OCI-M2 (cell line): ENCODE measurements at regions not wholly inside any gene's neighbourhood (a gene's known extent, or its start where the extent isn't known, plus 50 kb on each side); places are given as distances from the start of the nearest gene placed in this dataset.

Experiments
- DNase-seq: peaks from one replicate; lab custom pipeline; 2025; ENCODE audit not compliant: unreplicated experiment; lab: John Stamatoyannopoulos, UW

- DNase-seq: peak; percentile 5
Measured at GRCh38 chr14:86654558-86655184, 1124.7 kb downstream of the FLRT2 start.

DNA sequence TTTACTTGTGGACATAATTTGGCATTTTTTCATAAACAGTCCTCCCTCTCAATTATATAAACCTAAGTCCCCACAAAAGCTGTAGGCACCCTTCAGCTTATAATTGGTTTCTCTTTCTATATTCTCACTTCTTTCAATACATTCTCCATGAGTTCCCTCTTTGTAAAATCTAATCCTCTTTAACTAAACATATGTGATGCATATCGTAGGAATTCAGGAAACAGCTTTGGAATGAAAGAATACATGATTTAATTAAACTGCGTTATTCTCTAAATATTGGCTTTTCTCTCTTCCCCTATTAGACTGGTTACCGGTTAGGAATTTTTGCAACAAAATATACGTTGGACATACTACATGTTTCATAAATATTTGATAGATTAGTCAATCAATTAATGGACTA lies 1122.6 kb downstream of the FLRT2 start:
- DNase-seq: no peak

DNA sequence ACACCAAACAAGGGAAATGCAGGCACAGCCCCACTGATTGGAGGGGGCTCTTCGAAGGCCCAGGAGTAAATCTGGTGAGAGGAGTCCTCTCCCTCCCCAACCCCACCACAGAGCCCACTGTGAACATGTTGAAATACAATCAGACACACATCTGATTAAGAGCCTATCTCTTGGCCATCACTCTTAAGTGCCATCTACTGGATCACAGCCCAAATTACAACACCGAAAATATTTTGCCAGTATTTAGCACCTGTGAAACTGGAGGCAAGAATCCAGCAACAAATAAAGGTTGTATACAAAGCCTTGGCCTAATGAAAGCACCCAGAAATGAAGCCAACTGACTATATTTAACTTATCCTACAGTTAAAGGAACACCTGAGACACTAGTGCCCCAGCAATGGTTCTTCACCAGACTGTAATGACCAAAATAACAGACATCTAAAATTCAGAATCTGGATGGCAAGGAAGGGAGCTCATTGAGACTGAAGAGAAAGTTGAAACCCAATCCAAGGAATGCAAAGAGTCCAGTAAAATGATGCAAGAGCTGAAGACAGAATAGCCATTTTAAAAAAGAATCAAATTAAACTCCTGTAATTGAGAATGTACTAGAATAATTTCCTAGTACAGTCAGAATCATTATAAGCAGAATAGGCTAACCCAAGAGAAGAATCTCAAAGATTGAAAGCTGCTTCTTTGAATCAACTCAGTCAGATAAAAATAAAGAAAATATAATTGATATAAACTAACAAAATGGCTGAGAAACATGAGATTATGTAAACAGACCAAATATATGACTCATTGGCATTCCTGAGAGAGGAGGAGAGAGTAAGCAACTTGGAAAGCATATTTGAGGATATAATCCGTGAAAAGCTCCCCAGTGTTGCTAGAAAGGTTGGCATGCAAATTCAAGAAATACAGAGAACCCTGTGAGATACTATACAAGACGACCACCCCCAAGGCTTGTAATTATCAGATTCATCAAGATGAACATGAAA lies 1117.0 kb downstream of the FLRT2 start:
- no peak for DNase-seq

GRCh38 chr14:86646125-86646524 lies 1116.2 kb downstream of the FLRT2 start:
- DNase-seq: no peak

GRCh38 chr14:86641310-86641709 lies 1111.4 kb downstream of the FLRT2 start:
- no peak for DNase-seq

GRCh38 chr14:86640288-86640687 lies 1110.3 kb downstream of the FLRT2 start:
- no peak for DNase-seq

DNA sequence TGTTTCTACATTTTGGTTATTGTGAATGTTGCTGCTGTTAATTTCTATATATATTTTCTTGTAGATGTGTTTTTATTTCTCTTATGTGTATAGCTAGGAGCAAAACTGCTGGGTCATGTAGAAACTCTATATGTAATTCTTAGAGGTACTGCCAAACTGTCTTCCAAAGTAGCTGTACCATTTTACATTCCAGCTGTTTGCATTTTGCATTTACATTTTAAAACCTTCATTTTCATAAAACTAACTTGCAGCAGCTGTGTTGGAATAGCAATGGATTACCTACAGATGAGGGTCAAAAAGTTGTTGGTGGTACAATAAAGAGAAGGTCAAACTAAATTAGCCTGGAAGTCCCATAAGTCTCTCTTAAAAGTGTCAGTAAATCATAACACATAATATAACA lies 1109.7 kb downstream of the FLRT2 start:
- no peak for DNase-seq

DNA sequence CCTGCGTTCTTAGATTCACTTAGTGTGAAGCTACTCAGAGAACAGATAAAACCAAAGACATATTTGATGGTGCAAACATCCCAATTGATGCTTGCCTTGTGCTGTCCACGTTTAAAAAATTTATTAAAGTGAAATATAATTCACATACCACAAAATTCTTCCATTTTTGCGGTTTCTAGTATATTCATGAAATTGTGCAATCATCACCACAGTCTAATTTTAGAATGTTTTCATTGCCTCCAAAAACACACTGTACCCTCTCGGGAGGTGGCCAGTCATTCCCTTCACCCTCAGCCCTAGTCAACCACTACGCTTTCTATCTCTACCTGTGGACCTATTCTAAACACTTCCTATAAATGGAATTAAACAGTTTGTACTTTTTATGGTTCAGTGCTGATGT lies 1109.2 kb downstream of the FLRT2 start:
- no peak for DNase-seq

DNA sequence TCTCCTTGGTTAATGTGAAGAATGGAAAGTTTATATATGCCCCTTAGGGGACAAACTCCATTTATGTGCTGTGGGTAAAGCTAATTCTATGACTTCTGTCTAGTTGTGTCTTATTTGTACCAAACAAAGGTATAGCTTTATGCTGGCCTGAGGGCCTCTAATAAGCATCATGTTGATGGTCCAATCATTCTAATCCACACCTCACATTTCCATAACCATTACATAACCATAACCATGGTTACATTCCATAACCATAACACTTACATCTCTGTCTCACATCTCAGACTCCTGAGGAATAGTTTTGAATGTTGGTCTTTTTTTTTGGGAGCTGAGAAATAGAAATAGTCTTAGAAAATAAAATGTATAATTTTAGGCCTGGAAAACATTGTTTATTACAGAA lies 1097.1 kb downstream of the FLRT2 start:
- DNase-seq: no peak

GRCh38 chr14:86626530-86626929 lies 1096.6 kb downstream of the FLRT2 start:
- DNase-seq: no peak

DNA sequence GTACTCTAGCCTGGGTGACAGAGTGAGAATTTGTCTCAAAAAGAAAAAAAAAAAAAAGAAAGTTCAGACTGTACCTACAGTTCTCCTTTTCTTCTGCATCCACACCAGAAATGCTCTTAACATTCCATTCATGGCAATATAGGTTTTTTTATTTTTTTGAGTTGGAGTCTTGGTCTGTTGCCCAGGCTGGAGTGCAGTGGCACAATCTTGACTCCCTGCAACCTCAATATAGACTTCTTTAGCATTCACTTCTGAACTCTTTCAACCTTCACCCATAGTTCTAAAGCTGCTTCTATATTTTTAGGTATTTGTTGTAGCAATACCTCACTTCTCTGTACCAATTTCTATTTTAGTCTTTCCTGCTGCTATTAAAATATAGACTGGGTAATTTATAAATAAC lies 1095.7 kb downstream of the FLRT2 start:
- no peak for DNase-seq

- DNase-seq: no peak
Measured at GRCh38 chr14:86619726-86620125, 1089.8 kb downstream of the FLRT2 start.

- no peak for DNase-seq
Measured at GRCh38 chr14:86613786-86614185, 1083.8 kb downstream of the FLRT2 start.

DNA sequence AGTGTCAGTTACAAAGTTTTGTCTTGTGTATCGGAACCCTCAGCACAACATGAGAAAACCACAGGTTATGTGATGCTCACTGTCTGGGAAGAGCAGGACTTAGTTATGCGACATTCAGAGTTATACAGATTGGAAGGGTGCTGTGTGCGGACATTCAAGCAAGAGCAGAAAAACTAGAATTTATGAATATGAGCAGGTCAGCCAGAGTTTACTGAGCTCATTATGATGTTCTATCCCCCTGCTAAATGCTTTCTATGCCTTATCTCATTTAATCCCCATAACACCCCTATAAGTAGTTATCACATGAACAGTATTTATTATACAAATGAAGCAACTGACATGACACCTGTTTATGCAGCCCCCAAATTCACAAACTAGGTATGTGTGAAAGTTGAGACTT lies 1083.2 kb downstream of the FLRT2 start:
- DNase-seq: no peak

GRCh38 chr14:86604561-86604960 lies 1074.6 kb downstream of the FLRT2 start:
- DNase-seq: peak; percentile 12

DNA sequence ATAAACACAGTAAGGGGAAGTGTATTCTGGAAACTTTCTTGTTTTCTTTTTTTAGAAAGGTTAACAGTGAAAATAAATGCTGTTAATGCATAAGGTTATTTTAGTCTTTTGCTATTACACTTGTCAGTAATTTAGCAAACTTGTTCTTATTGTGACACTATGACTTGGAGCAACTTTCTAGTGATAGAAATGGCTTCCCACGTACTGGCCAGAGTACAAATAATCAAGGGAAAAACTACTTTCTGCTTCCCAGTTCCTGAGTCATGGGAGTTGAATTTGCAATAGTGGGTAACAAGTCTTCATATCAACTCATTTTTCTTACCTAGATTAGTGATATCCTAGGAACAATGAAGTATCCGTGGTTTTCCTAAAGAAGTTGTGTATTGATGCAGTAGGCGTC lies 1072.3 kb downstream of the FLRT2 start:
- DNase-seq: no peak

GRCh38 chr14:86601813-86602212 lies 1071.9 kb downstream of the FLRT2 start:
- no peak for DNase-seq

- DNase-seq: no peak
Measured at GRCh38 chr14:86597279-86597678, 1067.3 kb downstream of the FLRT2 start.

- DNase-seq: no peak
Measured at GRCh38 chr14:86596024-86596423, 1066.1 kb downstream of the FLRT2 start.

DNA sequence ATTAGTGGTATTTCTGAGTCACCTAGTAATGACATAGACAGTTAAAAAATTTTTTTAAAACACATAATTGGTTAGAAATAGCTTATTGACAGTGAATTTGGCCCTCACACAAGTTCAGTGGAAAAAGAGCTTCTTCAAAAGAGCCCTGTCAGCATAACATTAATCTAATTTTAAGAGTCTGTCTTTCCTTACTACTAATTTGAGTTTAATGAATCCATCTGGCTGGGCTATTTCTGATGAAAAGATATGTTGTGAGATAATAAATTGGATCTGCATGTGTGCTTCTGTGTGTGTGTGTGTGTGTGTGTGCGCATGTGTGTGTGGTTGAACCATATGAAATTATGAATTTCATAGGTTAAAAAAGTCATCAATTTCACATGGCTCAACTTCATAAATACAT lies 1045.2 kb downstream of the FLRT2 start:
- no peak for DNase-seq

- DNase-seq: no peak
Measured at GRCh38 chr14:86574778-86575129, 1044.8 kb downstream of the FLRT2 start.

DNA sequence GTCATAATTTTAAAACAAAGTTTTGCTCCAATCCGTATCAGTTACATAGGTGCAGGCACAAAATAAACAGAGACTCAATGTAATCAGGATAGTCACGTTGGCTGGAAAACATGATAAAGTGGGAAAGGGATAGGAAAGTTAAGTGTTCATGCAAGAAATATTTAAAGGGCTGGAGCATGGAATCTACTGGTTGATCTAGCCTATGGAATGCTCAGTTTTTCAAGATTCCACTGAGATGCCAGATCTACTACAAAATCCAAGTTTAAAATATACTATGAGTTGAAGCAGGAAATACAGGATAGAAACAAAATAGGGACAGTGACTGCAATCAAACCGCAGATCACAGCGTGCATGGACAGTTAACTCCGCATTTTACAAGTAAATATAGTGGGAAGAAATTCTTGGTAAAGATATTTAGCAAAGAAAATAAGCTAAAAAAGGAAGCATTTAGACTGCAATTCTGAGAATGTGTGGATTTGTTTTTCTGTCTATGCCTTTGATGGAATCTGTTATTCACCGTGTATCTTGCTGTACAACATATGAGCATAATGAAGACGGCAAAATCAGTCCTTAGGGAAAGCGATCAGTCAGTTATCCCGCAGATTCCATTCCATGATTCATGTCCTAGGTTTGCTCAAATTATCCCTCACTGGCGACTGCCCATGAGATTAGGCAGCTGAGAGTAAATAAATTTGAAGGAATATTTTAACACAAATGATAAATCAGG lies 1044.3 kb downstream of the FLRT2 start:
- no peak for DNase-seq
